Naive B cell (primary cell): ENCODE measurements at regions not wholly inside any gene's neighbourhood (a gene's known extent, or its start where the extent isn't known, plus 50 kb on each side); places are given as distances from the start of the nearest gene placed in this dataset.
A peak's percentile ranks its signal among the peaks of the same experiment; 100 is the strongest.

Experiments used
- ATAC-seq, 2 donors: fragments of 150-1000 bp; cut with Tn5 transposase; 2 replicates each; pipeline ENCODE4 v1.10.0; 2021; ENCODE audit warnings: low read depth in 2 of 2, mild to moderate bottlenecking in 2 of 2, moderate library complexity in 2 of 2
- DNase-seq: peaks from one replicate; pipeline ENCODE4 v3.0.0; 2022
- H3K27ac Mint-ChIP-seq, 6 donors: one replicate each; pipeline ENCODE4 v1.8.0; 2020 to 2022; ENCODE audit warnings: mild to moderate bottlenecking in 6 of 6, mixed read lengths in 6 of 6, moderate library complexity in 5 of 6, inconsistent platforms in 2 of 6
- H3K27me3 Mint-ChIP-seq, 3 donors: one replicate each; pipeline ENCODE4 v1.8.0; 2021 to 2022; ENCODE audit warnings: mixed read lengths in 3 of 3, mild to moderate bottlenecking in 1 of 3
- H3K36me3 Mint-ChIP-seq, 2 donors: one replicate each; pipeline ENCODE4 v1.8.0; 2020 to 2022; ENCODE audit warnings: mixed read lengths in 2 of 2, inconsistent platforms in 1 of 2, mild to moderate bottlenecking in 1 of 2
- H3K4me1 Mint-ChIP-seq, 3 donors: one replicate each; pipeline ENCODE4 v1.8.0; 2020 to 2022; ENCODE audit warnings: mixed read lengths in 3 of 3, inconsistent platforms in 1 of 3, mild to moderate bottlenecking in 1 of 3, moderate library complexity in 1 of 3
- H3K4me3 Mint-ChIP-seq, 8 donors: one replicate each; pipeline ENCODE4 v1.8.0; 2020 to 2022; ENCODE audit warnings: mild to moderate bottlenecking in 8 of 8, mixed read lengths in 8 of 8, moderate library complexity in 8 of 8, inconsistent platforms in 2 of 8
- H3K9me3 Mint-ChIP-seq, 7 donors: one replicate each; pipeline ENCODE4 v1.8.0; 2020 to 2022; ENCODE audit warnings: mixed read lengths in 7 of 7, mild to moderate bottlenecking in 5 of 7, inconsistent platforms in 2 of 7, moderate library complexity in 1 of 7

GRCh38 chr10:83179371-83179770, 959.9 kb upstream of the GHITM start:
- no peaks in the 10 kb centered on the region for H3K36me3 Mint-ChIP-seq
- H3K27me3 Mint-ChIP-seq: no peaks in the 10 kb centered on the region
- no peak for DNase-seq

GRCh38 chr10:83182076-83182475, 957.2 kb upstream of the GHITM start:
- H3K27me3 Mint-ChIP-seq: no peaks in the 10 kb centered on the region
- no peak overlapping the region for H3K27ac Mint-ChIP-seq
- ATAC-seq (no peak), DNase-seq (no peak)
- H3K36me3 Mint-ChIP-seq: no peaks in the 10 kb centered on the region
- H3K4me3 Mint-ChIP-seq: no peak overlapping the region
- H3K9me3 Mint-ChIP-seq: peaks cover 0 to 11% (median 0%) of the 10 kb centered on the region in 7 donors
- H3K4me1 Mint-ChIP-seq: no peaks in the 10 kb centered on the region

More at GRCh38 chr10:83179371-83179770, 959.9 kb upstream of the GHITM start:
- Mint-ChIP-seq H3K4me3 (no peak overlapping the region), H3K9me3 (peaks cover 0 to 11% (median 3%) of the 10 kb centered on the region in 7 donors), H3K4me1 (no peaks in the 10 kb centered on the region), H3K27ac (no peak overlapping the region)
- no peak for ATAC-seq

DNA sequence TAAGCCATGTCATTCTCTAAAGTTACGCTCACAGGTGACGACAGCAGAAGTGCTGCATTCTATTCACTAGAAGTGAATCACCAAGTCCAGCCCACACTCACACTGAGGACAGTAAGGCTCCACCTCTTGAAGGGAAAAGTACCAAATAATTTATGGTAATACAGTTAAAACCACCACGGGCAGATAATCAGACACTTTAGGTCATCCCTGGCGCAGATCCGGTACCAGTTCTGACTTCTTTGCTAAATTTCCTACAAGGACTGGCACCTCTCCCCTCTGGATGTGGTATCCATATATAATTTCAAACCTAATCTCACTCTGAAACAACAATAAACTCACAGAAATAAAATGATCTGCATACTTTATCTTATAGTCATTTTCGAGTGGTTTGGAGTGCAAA, 954.7 kb upstream of the GHITM start:
- Mint-ChIP-seq H3K4me3 (no peak overlapping the region), H3K36me3 (no peaks in the 10 kb centered on the region), H3K27ac (no peak overlapping the region), H3K27me3 (no peaks in the 10 kb centered on the region), H3K4me1 (no peaks in the 10 kb centered on the region), H3K9me3 (peaks cover 0 to 9% (median 0%) of the 10 kb centered on the region in 7 donors)
- no peak for ATAC-seq
- DNase-seq: no peak

GRCh38 chr10:83190614-83191013, 948.7 kb upstream of the GHITM start:
- Mint-ChIP-seq H3K27ac (no peak overlapping the region), H3K4me3 (no peak overlapping the region)
- no peak for ATAC-seq

GRCh38 chr10:83193026-83193425, 946.3 kb upstream of the GHITM start:
- no peak overlapping the region for H3K4me3 Mint-ChIP-seq
- ATAC-seq: no peak

More at GRCh38 chr10:83190614-83191013, 948.7 kb upstream of the GHITM start:
- H3K4me1 Mint-ChIP-seq: no peaks in the 10 kb centered on the region
- peaks cover 0 to 8% (median 2%) of the 10 kb centered on the region in 7 donors for H3K9me3 Mint-ChIP-seq
- no peak for DNase-seq
- no peaks in the 10 kb centered on the region for H3K36me3 Mint-ChIP-seq
- no peaks in the 10 kb centered on the region for H3K27me3 Mint-ChIP-seq

DNA sequence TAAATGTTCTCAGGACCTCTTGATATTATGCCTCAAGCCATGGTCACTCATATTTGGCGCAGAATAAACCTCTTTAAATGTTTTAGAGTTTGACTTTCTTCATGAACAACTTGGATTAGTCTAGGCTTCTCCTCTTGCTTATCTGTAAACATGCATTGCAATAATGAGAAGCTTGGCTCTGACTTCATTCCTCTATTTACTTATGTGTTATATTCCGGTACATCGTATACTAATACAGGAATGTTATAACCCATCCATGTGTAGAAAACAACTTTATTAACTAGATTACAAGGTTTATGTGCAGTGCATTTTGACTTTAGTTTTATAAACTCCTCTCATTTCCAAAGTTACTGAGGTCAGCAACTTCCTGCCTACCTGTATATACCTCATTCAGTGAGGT, 944.3 kb upstream of the GHITM start:
- Mint-ChIP-seq H3K9me3 (peaks cover 0 to 5% (median 0%) of the 10 kb centered on the region in 7 donors), H3K27me3 (no peaks in the 10 kb centered on the region), H3K36me3 (no peaks in the 10 kb centered on the region), H3K27ac (no peak overlapping the region), H3K4me3 (no peak overlapping the region), H3K4me1 (no peaks in the 10 kb centered on the region)
- DNase-seq (no peak), ATAC-seq (no peak)

More at GRCh38 chr10:83193026-83193425, 946.3 kb upstream of the GHITM start:
- no peaks in the 10 kb centered on the region for H3K27me3 Mint-ChIP-seq
- H3K27ac Mint-ChIP-seq: peak overlapping the region in 1 of 6 donors; percentile 4
- no peaks in the 10 kb centered on the region for H3K4me1 Mint-ChIP-seq
- H3K9me3 Mint-ChIP-seq: peaks cover 0 to 4% (median 0%) of the 10 kb centered on the region in 7 donors
- no peaks in the 10 kb centered on the region for H3K36me3 Mint-ChIP-seq
- no peak for DNase-seq

- Mint-ChIP-seq H3K4me3 (no peak overlapping the region), H3K9me3 (peaks cover 0 to 9% (median 3%) of the 10 kb centered on the region in 7 donors), H3K27ac (no peak overlapping the region), H3K36me3 (no peaks in the 10 kb centered on the region), H3K4me1 (no peaks in the 10 kb centered on the region), H3K27me3 (no peaks in the 10 kb centered on the region)
- ATAC-seq (no peak), DNase-seq (no peak)
Measured at GRCh38 chr10:83199374-83199773, 939.9 kb upstream of the GHITM start.

- no peaks in the 10 kb centered on the region for H3K4me1 Mint-ChIP-seq
- no peak overlapping the region for H3K27ac Mint-ChIP-seq
- peaks cover 0 to 5% (median 0%) of the 10 kb centered on the region in 7 donors for H3K9me3 Mint-ChIP-seq
- ATAC-seq (no peak), DNase-seq (no peak)
- no peak overlapping the region for H3K4me3 Mint-ChIP-seq
- H3K36me3 Mint-ChIP-seq: no peaks in the 10 kb centered on the region
- H3K27me3 Mint-ChIP-seq: no peaks in the 10 kb centered on the region
Measured at GRCh38 chr10:83205861-83206260, 933.4 kb upstream of the GHITM start.

DNA sequence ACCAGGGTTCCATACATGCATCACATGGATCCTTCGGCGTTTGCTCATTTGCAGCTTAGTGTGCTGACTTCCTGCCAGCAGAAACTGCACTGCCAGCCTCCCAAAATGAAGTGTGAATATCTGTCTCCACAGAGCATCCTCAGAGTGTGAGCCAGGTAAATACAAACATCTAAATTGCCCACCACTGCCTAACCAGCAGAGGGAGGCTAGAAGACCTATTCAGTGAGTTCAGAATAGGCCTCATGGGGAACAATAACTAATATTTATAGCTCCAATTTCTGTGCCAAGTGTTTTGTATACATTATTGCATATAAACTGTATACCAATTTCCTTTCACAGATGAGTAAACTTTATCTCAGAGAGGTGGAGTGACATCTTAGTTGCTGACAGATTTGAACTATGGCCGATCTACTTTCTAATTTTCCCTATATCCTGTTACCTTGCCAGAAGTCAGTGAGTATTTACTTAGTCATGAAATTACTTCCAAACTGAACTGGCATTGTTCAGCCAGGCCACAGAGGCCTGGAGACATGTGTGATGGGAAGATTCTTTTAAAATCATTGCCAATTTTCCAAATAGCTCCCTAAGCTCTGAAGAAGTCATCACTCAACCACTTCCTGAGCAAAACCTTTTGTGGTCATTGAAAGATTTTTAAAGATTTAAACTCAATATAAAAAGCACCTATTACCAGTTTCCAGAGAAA, 926.5 kb upstream of the GHITM start:
- H3K27ac Mint-ChIP-seq: no peak overlapping the region
- DNase-seq (no peak), ATAC-seq (no peak)

DNA sequence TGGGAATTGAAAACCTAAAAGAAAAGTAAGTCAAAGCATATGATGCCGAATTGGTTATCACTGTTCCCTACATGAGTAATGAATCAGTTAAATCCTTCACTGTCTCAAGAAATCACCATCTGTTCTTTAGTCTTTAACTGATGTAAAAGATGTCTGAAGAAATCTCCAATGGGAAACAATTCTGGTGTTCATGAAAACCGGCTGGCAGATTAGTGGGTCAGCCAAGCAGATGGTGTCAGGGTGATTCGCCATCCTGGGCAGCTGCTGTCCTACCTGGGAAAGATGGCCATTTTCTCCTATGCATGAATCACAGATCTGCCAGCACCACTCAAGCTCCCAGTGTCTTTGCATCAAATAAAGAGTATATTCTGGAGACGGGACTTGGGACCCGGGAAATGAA, 925.2 kb upstream of the GHITM start:
- H3K4me3 Mint-ChIP-seq: no peak overlapping the region
- no peak for ATAC-seq
- no peaks in the 10 kb centered on the region for H3K4me1 Mint-ChIP-seq
- H3K9me3 Mint-ChIP-seq: peaks cover 0 to 11% (median 0%) of the 10 kb centered on the region in 7 donors
- H3K36me3 Mint-ChIP-seq: no peaks in the 10 kb centered on the region
- no peak overlapping the region for H3K27ac Mint-ChIP-seq
- no peaks in the 10 kb centered on the region for H3K27me3 Mint-ChIP-seq
- no peak for DNase-seq

More for the DNA sequence above, 926.5 kb upstream of the GHITM start:
- no peaks in the 10 kb centered on the region for H3K4me1 Mint-ChIP-seq
- no peak overlapping the region for H3K4me3 Mint-ChIP-seq
- no peaks in the 10 kb centered on the region for H3K27me3 Mint-ChIP-seq
- no peaks in the 10 kb centered on the region for H3K36me3 Mint-ChIP-seq
- peaks cover 0 to 11% (median 0%) of the 10 kb centered on the region in 7 donors for H3K9me3 Mint-ChIP-seq

DNA sequence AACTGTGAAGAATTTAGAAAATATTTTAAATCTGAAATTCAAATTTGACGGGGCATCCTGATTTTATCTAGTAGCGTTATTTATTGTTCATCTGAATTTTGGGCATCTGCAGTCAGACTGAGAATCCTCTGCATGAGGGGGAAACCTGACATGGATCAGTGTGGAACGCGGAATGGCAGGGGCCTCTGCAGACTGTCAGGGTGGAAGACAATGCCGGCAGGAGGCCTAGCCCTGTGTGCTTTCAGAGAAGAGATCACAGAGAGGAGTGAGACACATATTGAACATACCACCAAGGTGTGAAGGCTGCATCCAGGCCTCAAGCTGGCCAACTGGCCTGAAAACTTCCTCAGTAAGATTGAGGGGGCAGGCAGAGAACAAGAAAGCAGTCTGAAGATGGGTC, 921.1 kb upstream of the GHITM start:
- no peak overlapping the region for H3K4me3 Mint-ChIP-seq
- ATAC-seq: no peak
- peaks cover 0 to 9% (median 2%) of the 10 kb centered on the region in 7 donors for H3K9me3 Mint-ChIP-seq
- no peak for DNase-seq
- H3K27me3 Mint-ChIP-seq: no peaks in the 10 kb centered on the region
- no peaks in the 10 kb centered on the region for H3K36me3 Mint-ChIP-seq
- H3K4me1 Mint-ChIP-seq: no peaks in the 10 kb centered on the region
- no peak overlapping the region for H3K27ac Mint-ChIP-seq

- H3K27ac Mint-ChIP-seq: no peak overlapping the region
- no peaks in the 10 kb centered on the region for H3K36me3 Mint-ChIP-seq
- DNase-seq: no peak
- no peaks in the 10 kb centered on the region for H3K4me1 Mint-ChIP-seq
- no peak overlapping the region for H3K4me3 Mint-ChIP-seq
- H3K9me3 Mint-ChIP-seq: peaks cover 0 to 4% (median 0%) of the 10 kb centered on the region in 7 donors
- H3K27me3 Mint-ChIP-seq: no peaks in the 10 kb centered on the region
- ATAC-seq: no peak
Measured at GRCh38 chr10:83222300-83222699, 917.0 kb upstream of the GHITM start.

GRCh38 chr10:83222832-83223742, 916.2 kb upstream of the GHITM start:
- Mint-ChIP-seq H3K27me3 (no peaks in the 10 kb centered on the region), H3K27ac (no peak overlapping the region), H3K36me3 (no peaks in the 10 kb centered on the region), H3K9me3 (peaks cover 0 to 4% (median 0%) of the 10 kb centered on the region in 7 donors), H3K4me1 (no peaks in the 10 kb centered on the region), H3K4me3 (no peak overlapping the region)
- DNase-seq (no peak), ATAC-seq (no peak)

DNA sequence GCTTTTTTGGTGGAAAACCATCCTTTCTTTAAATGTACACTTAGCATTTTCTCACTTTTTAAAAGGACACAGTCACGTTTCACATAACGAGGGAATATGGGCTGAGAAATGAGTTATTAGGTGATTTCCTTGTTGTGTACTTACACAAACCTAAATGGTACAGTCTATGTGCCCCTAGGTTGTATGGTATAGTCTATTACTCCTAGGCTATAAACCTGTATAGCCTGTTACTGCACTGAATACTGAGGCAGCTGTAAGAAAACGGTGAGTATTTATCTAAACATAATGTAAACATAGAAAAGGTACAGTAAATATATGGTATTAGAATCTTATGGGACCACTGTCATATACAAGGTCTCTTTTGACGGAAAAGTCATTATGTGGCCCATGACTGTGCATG, 913.5 kb upstream of the GHITM start:
- H3K4me3 Mint-ChIP-seq: no peak overlapping the region
- H3K27ac Mint-ChIP-seq: no peak overlapping the region
- H3K27me3 Mint-ChIP-seq: no peaks in the 10 kb centered on the region
- no peaks in the 10 kb centered on the region for H3K4me1 Mint-ChIP-seq
- DNase-seq (no peak), ATAC-seq (no peak)
- H3K9me3 Mint-ChIP-seq: peaks cover 0 to 7% (median 1%) of the 10 kb centered on the region in 7 donors
- no peaks in the 10 kb centered on the region for H3K36me3 Mint-ChIP-seq
